HG03342 (cell line): ENCODE measurements at regions not wholly inside any gene's neighbourhood (a gene's known extent, or its start where the extent isn't known, plus 50 kb on each side); places are given as distances from the start of the nearest gene placed in this dataset.
A peak's percentile ranks its signal among the peaks of the same experiment; 100 is the strongest.

Experiments used
- ATAC-seq: cut with Tn5 transposase; IDR thresholded peaks from one replicate; pipeline ENCODE4 v1.9.1; 2021; ENCODE audit warnings: mild to moderate bottlenecking, moderate library complexity; ENCODE audit not compliant: unreplicated experiment

GRCh38 chr3:24741506-24741905 is 246.9 kb upstream of the THRB start:
- ATAC-seq = no peak

DNA sequence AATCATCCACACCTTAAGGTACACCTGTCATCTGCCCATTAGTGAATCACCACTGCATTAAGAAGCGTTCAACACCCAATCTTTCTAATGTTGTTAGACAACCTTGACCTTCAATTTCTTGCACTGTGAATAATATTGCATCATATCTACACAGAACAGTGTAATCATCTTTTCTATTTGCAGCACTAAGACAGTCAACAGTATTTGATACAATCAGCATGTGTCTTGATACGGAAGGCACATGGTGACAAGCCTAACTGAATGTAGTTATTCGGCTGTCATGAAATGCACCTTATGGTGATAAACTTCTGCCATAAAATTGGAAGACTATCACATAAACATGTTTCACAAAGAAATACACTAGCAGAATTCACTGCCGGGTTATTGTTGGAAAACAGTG is 253.9 kb upstream of the THRB start:
- ATAC-seq = no peak

DNA sequence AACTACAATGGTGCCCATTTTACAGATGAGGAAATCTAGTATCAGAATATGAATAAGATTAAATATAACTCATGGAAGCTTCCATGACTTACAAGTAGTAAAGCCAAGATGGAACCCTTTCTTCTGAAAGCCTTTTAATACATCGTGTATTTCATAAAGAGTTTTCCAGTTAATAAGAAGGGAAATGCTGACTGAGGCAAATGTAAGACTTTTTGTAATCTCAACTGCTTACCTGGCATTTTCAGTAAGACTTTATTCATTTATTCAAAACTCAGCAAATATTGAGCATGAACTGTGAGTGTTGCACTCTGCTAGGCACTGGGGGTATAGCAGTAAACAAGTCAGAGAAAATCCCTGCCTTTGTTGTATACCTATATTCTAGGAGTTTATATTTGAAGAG is 256.4 kb upstream of the THRB start:
- ATAC-seq = no peak

GRCh38 chr3:24756101-24756888 is 261.6 kb upstream of the THRB start:
- ATAC-seq = no peak

DNA sequence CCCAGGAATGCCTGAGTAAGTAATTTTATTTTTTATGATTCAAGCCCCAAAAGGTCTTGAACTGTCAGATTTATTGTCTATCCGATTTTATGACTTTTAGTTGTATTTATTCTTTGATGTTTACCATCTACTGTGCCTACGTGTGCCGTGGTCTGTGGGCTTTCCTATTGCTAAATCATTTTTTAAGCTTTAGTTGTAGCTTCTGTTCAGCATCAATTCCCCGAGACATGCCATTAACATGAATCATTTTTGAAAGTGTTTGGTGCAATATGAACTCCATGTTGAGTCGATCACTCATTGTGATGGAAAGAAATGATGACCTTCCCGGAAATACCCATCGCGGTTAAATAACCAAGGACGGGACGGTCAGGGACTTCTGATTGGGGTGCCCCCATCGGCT is 268.7 kb upstream of the THRB start:
- ATAC-seq = no peak

DNA sequence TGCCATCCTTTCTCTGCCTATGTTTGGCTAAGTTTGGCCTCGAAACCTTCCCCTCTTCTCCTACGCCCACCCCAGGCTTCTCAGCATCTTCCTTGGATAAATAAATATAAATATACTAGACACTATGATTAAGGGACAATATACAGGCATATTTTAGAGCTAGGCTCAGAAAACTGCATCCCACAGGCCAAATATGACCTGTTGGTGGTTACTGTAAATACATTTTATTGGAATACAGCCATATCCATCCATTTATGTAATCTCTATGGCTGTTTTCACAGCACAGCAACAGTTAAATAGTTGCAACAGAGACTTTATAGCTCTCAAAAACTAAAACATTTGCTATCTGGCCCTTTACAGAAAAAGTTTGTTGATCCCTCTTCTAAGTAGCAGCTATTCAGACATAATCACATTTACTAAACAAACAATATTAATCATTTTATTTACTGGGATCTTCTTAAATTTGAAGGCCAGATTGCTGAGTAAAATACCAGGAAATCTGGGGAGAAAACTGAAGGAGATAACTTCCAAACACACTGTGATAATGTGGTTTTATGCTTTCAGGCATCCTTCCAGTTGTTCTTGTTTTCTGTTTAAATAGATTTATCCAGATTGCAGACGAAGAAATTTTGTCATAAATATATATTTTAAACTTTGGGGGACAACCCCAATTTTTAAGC is 269.7 kb upstream of the THRB start:
- ATAC-seq = no peak

DNA sequence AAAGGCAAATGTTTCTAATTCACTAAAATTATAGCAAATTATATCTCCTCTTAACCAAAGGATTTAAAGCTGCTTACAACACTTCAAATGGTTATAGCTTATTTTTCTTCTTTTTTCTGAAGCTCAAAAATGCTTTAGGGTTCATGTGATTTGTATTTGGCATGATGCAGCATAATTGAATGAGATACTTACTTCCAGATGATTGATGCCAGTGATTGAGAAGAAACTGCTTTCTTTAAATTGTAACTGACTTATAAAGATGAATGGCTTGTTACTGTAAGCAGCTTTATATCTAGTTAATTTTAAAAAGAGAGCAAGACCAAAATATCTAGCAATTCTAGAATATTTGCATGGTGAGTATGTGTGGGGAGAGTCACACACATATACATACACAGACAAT is 270.7 kb upstream of the THRB start:
- no peak for ATAC-seq

- ATAC-seq = no peak
Observed at GRCh38 chr3:24769918-24770317, 275.3 kb upstream of the THRB start.

GRCh38 chr3:24773798-24774197 is 279.1 kb upstream of the THRB start:
- ATAC-seq = peak; percentile 90

GRCh38 chr3:24780991-24781390 is 286.3 kb upstream of the THRB start:
- ATAC-seq = no peak

GRCh38 chr3:24781454-24781853 is 286.8 kb upstream of the THRB start:
- ATAC-seq = no peak

DNA sequence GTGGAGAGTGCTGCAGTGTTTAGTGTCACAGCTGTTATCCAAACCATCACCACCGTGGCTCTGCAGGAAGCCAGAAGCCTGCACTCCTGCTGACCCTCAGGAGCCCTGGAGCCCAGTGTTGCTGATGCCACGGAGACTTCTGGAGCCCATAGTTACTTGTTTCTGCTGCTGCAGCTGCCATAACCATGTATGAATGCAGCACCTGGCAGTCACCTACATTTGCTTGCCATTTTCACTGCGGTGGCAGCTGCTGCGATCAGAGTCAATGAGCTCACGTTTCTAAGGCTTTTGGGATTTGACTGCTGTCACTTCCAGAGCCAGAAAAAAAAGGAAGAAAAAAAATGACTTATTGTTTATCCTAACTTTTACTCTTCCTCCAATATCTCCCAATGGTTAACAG is 299.2 kb upstream of the THRB start:
- no peak for ATAC-seq

DNA sequence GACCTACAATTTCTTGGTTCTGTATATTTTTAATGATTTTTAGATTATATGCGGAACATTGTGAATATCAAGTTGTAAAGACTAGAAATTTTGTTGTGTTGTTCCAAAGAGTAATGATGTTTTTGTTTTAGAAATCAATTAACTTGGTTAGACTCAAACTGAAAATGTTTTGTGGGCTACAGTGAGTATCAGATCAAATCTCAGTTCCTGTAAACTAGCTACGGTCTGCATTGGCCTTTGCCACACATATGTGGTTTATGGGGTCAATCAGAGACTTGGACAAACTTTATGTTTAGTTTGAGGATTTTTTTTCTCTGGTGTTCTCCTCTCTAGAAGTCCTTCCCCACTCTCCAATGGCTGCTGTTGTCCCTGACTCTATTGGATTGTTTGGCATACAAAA is 308.0 kb upstream of the THRB start:
- peak; percentile 97 for ATAC-seq

DNA sequence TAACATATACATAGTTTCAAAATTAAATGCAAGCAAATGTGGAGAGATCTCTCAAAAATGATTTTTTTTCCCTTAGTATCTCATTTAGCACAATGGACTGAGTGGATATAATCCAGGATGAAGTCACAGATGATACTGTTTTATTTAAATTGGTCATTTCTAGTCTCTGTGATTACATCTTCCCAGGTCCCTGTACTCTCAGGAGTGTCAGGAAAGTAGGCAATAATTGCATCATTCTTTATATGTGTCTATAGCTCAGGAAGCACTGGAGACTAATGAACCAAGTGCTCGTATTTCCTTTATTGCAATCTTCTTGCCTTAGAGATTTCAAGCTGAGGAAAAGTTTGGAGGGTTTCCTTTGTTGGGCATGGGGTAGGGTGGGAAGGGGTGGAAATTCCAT is 309.4 kb upstream of the THRB start:
- no peak for ATAC-seq

DNA sequence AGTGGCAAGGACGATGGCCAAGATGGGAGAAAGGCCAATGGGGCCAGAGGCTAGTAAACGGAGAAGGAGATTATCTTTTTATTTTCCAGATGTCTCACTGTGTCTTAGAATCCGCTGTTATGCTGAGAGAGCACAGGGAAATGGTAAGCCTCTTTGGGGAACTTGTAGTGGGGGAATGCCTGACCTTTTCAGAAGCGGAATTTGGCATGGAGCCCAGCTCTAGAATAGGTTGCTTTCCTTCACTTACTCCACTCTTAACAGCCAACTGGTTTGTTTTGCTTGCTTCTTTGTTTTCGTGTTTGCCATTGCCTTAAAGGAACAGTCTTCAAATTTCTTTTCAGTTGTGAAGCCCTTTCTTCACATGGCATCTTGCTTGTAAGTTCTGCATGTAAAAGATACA is 316.2 kb upstream of the THRB start:
- ATAC-seq = no peak

- ATAC-seq = no peak
Observed at GRCh38 chr3:24812116-24812515, 317.5 kb upstream of the THRB start.

DNA sequence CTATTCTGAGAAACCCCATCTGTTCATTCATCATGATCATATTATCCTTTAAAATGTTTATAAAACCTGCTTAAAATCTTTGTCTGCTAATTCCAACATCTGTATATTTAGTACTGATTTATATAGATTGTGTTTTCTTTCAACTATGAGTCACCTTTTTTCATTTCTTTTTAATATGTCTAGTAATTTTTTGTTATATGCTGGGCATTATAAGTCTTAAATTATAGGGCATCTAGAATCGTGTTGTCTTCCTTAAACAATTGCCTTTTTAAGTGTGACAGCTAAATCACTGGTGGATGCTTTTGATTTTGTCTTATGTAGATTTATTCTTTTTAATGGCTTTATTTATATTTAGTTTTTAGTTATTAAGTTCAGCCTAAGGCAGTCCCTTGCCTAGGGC is 323.4 kb upstream of the THRB start:
- ATAC-seq = no peak

GRCh38 chr3:24828011-24828410 is 333.4 kb upstream of the THRB start:
- no peak for ATAC-seq

- no peak for ATAC-seq
Observed at GRCh38 chr3:24828551-24828950, 333.9 kb upstream of the THRB start.

DNA sequence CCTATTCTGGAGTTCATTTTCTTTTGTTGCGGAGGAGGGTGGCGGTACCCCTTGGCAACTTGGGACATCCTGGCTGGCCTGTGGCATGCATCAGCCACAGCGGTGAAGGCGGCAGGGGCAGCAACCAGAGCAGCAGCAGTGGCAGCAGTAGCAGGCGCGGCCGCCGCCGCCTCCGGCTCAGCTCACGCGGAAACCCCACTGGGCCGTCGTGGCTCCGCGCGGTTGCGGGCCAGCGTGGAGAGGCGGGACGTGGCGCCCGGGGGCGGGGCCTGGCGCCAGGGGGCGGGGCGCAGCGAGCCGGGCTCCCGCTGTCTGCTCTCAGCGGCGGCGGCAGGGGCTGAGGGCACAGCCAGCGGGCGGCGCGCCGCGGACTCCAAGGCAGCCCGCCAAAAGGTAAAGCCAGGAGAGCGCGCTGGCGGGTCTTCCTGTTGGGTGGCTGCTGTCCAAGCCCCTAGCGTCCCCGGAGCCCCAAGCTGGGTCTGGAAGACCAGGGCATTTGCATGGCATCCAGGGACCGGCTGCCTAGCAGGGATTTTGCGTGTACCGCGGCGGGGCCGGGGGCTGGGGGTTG is 334.4 kb upstream of the THRB start:
- no peak for ATAC-seq

DNA sequence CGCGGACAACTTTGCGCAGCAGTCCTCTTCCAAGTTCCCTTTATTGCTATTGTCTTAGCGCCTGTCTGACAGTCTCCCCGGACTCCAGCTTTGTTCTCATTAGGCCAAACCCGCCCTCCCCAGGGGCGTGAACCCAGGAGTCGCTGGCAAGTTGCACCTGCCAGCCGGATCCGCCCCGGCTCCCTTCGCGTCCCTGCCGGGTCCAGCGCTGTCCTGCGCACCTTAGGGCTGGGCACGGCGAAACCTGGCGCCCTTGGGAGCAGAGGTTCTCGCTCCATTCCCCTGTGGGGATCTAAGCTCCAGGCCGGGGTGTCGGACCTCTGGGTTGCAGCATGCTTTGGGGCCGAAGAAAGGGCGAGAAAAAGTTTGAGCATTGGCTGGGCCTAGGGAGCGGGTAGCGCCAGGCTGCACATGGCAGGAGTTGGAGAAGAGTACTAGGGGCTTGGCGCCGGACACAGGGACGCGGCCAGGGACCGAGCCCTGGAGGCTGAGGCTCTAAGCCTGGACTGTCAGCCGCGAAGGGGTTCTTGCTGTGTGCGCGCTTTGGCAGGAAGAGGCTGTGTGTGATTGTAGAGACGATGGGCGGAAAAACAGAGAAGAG is 335.1 kb upstream of the THRB start:
- ATAC-seq = no peak
